HTR-8/SVneo (cell line): ENCODE measurements at regions not wholly inside any gene's neighbourhood (a gene's known extent, or its start where the extent isn't known, plus 50 kb on each side); places are given as distances from the start of the nearest gene placed in this dataset.
"Not testable (repeated sequence)": the region's sequence is repeated elsewhere in the genome, so short reads cannot be mapped to it uniquely, and the experiment has no call there.

Source experiments
- DNase-seq: peaks from one replicate; pipeline ENCODE4 v3.0.0; 2011; ENCODE audit warnings: low spot score, mixed read lengths; ENCODE audit not compliant: insufficient read length
- FAIRE-seq: peaks from 2 replicates; lab custom pipeline; 2011; peaks lifted over from hg19 to GRCh38; lab: Jason Lieb, UNC

DNA sequence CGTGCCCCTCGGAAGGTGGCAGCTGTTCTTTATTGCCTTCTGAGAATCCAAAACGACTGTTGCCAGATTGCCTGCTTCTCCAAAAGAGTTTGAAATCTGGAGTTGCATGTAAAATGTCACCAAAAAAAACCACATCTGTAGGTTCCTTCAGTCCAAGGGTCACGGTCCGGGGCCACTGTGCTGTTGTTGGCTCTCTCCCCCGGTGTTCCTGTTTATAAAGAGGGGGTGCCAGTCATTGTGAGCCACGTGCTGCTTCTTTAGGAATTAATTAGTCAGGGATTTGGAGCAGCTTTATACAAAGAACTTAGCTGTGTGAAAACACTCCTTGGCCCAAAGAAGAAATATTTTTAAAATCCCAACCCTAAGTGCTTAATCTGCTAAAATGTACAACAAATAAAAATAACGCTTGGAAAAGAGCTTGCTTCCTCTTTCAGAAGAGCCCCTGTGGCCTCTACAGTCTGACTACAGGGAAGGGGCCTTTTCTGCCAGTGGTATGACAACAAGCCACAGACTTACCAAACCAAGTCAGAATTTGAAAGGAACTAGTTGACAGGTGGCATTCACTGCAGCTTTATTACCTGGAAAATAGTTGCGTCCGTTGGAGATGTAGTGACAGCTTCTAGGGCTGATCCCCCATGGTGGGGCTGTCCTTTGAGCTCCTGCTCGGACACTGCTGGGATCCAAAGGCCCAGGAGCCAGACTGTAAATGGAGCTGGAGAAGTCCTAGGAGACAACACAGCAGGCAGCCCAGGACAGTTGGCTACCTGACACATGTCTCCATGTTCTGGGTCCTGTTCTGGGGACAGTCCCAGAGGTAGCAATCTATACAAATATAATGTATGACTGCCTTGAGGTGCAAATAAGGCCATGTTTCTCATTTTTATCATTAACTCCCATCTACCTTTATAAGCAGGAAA is 84.5 kb upstream of the SLC1A4 start:
- no peak for FAIRE-seq
- DNase-seq = no peak

GRCh38 chr2:64905338-64906024 is 83.7 kb upstream of the SLC1A4 start:
- DNase-seq (no peak), FAIRE-seq (no peak)

- FAIRE-seq (no peak), DNase-seq (no peak)
Observed at GRCh38 chr2:64906853-64907536, 82.2 kb upstream of the SLC1A4 start.

DNA sequence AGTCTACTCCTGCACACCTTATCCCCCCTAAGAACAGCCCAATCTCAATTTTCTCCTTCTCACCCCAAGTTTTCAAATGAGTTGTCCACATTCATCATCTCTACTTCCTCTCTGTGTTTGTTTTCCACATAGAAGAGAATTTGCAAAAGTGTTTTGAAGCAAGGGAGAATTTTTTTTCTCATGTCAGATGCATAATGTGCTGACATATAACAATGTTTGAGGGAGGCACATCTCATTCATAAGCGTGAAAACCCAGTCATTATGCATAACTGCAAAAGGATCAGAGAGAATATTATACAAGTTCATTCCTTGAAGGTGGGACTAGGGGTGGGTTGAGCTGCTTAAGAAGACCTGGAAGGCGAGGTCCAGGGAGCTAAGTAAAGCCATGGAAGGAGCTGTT is 80.8 kb upstream of the SLC1A4 start:
- FAIRE-seq = no peak
- DNase-seq = no peak

DNA sequence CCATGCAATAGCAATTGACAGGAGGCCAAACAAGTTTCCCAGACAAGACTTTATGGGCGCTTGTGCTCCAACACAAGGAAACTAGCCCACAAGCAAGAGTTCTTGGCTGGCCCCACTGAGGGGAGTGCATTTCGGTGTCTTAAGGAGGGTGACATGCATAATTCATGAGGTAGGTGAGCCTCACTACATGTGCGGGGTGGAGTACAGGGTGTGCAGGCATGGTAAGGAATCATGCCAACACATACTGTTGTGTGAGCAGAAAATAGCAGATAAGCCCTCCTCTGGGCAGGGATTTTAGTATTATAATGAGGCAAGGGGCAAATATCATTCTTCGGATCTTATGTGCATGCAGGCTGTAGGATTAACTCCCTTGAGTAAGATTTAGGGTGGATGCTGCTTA is 78.7 kb upstream of the SLC1A4 start:
- FAIRE-seq (no peak), DNase-seq (no peak)

- no peak for FAIRE-seq
- no peak for DNase-seq
Observed at GRCh38 chr2:64910972-64911433, 78.2 kb upstream of the SLC1A4 start.

GRCh38 chr2:64913357-64913869 is 75.8 kb upstream of the SLC1A4 start:
- FAIRE-seq (no peak), DNase-seq (no peak)

DNA sequence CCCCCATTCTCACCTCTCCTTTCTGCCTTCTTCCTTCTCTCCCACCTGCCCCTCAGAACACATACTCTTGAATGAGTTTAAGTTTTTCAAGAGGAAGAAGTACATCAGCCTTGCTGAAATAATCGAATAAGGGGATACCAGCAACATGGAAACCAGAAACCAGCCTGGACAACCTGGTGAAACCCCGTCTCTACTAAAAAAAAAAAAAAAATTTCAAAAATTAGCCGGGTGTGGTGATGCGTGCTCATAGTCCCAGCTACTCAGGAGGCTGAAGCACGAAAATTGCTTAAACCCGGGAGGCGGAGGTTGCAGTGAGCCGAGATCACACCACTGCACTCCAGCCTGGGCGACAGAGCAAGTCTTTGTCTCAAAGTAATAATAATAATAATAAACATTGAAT is 75.0 kb upstream of the SLC1A4 start:
- no peak for DNase-seq

DNA sequence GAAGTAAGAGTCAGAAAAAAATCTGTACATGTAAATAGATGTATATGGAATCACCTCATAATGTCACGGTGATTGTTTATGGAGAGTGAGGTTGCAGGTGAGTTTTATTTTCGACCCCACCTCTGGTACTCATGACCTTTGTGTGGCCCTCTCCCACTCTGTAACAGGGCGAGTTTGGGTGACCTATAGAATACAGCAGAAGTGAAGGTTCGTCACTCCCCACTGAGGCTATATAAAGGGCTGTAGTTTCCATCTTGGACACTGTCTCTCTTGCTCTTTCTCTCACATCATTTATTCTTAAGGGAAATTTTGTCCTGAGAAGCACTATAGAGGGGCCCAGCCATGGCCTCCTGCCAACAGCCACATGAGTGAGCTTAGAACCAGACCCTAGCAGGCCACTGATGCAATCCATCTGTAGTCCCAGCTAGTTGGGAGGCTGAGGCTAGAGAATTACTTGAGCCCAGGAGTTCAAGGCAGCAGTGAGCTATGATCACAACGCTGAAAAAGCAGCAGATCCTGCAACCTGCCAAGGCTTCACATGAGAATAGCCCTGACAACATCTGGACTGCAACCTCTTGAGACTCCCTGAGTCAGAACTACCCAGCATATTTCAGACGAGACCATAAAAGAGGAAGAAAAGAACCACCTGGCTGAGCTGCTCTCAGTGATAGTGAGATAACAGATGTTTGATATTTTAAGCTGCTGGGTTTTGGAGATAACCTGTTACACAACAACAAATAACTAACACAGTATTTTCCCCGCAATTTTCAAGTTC is 74.3 kb upstream of the SLC1A4 start:
- FAIRE-seq (no peak), DNase-seq (no peak)

More for the DNA sequence above, 75.0 kb upstream of the SLC1A4 start:
- FAIRE-seq = no peak

DNA sequence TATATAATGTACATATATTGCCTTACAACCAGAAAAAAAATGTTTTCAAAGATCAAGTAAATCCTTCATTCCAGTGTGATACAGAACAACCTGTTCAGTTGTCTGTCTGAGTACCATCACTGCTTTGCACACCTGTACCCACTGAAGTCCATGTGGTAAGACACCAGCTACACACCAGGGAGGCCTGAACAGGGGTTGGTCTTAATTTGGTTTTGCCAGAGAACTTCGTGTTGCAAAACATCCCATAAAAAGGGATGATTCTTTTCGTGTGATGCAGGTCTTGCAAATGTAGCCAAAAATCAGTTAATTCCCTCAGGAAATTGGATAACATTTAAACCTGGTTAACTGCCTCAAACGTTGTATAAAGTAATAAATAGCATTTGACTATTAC is 73.7 kb upstream of the SLC1A4 start:
- DNase-seq (no peak), FAIRE-seq (no peak)

DNA sequence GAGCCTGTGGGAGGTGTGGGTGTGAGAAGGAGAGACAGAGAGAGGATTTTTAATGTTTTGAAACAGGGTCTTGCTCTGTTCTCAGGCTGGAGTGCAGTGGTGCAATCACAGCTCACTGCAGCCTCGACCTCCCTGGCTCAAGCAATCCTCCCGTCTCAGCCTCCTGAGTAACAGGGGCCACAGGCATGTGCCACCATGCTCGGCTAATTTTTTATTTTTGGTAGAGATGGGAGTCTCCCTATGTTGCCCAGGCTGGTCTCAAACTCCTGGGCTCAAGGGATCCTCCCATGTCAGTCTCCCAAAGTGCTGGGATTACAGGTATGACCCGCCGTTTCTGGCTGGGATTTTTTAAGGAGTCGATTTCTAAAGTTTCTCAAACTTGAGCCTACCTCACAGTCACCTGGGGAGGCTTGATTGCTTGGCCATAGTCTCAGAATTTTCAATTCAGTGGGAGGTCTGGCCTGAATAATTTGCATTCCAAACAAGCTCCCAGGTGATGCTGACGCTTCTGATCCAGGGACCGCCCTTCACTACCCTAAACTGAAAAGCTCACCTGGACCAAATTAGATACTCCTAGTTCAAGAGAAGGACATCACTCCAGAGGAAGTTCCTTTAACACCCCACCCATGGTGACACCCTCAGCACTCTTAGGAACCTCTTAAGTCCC is 70.8 kb upstream of the SLC1A4 start:
- no peak for DNase-seq
- FAIRE-seq = no peak

DNA sequence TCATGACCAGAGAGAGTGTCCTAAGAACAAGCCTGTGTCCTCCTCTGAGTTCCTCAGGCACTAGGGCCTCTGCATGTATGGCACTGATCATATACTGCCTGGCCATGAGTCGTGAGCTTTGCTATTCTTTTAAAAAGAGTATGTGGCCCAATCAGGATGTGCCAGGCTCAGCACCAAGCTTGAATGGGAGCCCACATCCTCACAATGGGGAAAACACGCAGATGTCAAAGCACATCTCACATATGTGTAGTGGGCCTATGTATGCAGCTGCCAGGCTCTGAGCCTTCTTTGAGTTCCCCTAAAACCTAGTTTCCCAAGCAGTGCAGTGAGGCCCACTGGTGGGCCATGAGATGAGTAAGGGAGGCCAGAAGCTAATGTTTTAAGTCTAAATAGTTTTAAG is 69.9 kb upstream of the SLC1A4 start:
- no peak for DNase-seq
- FAIRE-seq = no peak

DNA sequence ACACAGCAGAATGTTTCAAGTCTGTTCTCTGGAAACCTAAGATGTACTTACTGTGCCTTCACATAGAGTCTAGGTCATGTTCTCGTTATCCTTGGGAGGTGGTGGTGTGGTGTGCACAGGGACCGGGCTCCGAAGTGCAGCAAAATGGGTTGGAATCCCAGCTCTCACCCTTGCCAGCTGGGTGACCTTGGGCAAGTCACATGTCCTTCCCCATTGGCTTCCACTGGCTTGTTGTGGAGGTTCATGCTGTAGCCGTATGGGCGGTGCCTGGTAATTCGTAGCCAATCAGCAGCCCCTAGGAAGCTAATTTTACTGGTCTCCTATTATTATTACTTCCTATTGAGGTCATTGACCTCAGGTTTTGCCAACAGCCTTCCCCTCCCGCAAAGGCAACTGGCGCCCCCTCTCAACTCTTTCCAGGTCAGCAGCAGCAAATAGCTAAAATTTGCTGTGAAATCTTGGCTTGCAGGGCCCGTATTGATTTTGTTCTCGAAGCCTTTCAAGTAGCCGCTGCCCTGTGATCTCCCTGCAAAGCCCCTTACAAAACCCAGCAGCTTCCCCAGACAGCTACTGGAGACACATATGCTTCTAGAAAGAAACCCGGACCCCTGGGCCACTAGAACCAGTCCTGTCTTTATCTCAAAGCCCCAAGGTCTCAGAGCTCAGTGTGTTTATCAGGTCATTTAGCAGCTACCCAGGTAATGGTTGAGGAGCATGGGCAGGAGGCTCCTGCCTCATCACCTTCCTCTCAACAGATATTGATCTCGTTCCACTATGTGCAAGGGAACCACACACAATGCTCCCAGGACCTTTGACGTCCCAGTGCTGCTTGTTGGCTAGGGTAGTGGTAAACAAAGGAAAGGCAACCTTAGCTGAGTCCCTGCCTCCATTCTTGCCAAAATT is 66.5 kb upstream of the SLC1A4 start:
- FAIRE-seq = no peak
- no peak for DNase-seq

- FAIRE-seq (no peak), DNase-seq (no peak)
Observed at GRCh38 chr2:64923385-64923710, 65.9 kb upstream of the SLC1A4 start.

- no peak for FAIRE-seq
- no peak for DNase-seq
Observed at GRCh38 chr2:64924170-64924934, 64.8 kb upstream of the SLC1A4 start.

DNA sequence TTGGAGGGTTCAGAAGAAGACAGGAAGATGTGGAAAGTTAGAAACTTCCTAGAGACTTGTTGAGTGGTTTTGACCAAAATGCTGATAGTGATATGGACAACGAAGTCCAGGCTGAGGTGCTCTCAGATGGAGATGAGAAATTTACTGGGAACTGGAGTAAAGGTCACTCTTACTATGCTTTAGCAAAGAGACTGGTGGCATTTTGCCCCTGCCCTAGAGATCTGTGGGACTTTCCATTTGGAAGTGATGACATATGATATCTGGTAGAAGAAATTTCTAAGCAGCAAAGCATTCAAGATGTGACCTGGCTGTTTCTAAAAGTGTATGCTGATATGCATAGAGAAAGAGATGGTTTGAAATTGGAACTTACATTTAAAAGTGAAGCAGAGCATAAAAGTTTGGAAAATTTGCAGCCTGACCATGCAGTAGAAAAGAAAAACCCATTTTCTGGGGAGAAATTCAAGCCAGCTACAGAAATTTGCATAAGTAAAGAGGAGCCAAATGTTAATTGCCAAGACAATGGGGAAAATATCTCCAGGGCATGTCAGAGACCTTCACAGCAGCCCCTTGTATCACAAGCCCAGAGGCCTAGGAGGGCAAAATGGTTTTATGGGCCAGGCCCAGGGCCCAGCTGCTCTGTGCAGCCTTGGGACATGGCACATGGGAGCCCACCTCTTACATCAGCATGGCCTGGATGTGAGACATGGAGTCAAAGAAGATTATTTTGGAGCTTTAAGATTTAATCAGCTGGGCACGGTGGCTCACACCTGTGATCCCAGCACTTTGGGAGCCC is 63.1 kb upstream of the SLC1A4 start:
- not testable (repeated sequence) for FAIRE-seq, DNase-seq

DNA sequence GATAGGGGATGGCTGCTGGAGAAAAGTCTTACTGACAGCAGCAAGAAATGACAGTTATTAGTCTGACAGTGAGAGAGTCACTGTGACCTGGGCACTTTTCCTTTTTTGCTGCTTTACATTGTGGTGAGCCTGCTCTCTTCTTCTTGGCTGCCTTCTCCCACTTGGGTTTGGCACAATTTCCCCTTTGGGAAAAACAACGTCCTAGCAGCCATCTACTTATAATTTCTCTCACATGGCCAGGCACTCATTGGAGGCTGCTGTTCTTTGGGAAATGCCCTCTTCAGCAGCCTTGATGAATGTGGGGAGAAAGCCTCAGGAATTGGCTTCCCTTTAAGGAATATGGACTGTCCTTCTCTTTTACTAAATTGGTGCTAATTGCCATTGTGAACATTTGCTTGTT is 60.4 kb upstream of the SLC1A4 start:
- no peak for FAIRE-seq

More for the DNA sequence above, 60.4 kb upstream of the SLC1A4 start:
- DNase-seq = no peak
